ENCODE measurements at regions not wholly inside any gene's neighbourhood (a gene's known extent, or its start where the extent isn't known, plus 50 kb on each side); places are given as distances from the start of the nearest gene placed in this dataset.

DNA sequence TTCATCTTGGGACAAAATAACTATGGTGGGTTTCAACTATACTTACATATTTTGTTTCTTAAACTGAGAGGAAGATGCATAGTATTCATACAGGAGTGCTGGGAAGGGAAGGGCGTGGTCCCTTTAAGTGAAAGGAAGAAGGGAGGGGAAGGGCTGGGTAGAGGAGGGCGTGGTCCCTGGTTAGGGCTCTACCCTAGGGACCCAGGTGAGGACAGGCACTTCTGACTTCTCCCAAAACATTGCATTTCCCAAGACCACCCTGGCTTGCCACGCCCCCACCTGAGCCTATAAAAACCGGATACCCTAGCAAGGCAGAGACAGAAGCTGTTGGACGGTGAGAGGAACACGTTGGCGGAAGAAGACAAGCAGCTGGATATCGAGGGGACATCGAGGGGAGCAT lies 157.6 kb upstream of the PLXNA4 start:
- DNase-seq (ENCODE audit: low read depth), result no peak
- H3K4me3 ChIP-seq (ENCODE audit: low read depth, low read length), result no peak overlapping the region

DNA sequence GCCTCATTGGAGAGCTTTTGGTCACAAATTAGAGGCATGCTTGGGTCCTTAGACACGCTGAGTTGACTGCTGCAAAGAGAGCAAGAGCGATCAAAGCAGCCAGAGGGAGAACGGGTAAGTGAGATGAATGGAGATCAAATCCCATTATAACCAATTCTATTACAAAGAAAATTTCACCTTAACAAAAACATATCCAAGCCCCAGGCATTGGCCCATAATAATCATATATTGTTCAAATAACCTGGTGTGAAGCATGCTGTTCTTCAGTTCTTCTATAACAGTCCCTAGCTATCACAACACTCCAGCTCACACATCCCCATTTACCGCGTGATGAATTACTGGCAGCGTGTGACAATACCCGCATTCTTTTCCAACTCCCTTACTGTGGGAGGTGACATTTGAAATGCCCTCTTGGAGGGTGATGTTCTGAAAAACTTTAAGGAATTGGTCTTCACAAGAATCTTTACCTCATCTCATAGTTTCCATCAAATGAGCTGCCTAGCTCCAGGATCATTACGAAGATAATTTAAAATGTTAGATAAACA lies 156.1 kb upstream of the PLXNA4 start:
- no peak for DNase-seq (ENCODE audit: low read depth)
- no peak overlapping the region for H3K4me3 ChIP-seq (ENCODE audit: low read depth, low read length)

DNA sequence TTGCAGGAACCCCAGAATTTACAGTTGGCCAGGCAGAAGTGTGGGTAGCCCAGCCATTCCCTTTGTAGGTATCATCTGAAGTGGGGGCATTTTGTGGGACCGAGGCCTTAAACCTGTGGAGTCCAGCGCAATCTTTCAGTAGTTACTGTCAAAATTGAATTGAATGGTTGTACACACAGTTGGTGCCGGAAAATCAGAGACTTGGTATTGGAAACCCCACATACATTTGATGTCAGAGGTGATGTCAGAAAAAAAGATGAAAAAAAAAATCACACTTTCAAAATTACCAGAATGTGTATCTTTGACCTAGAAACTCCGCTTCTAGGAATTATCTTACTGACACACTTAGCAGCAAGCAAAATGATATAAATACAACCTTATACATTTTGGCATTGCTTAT lies 153.8 kb upstream of the PLXNA4 start:
- H3K4me3 ChIP-seq (ENCODE audit: low read depth, low read length), result no peak overlapping the region
- no peak for DNase-seq (ENCODE audit: low read depth)

DNA sequence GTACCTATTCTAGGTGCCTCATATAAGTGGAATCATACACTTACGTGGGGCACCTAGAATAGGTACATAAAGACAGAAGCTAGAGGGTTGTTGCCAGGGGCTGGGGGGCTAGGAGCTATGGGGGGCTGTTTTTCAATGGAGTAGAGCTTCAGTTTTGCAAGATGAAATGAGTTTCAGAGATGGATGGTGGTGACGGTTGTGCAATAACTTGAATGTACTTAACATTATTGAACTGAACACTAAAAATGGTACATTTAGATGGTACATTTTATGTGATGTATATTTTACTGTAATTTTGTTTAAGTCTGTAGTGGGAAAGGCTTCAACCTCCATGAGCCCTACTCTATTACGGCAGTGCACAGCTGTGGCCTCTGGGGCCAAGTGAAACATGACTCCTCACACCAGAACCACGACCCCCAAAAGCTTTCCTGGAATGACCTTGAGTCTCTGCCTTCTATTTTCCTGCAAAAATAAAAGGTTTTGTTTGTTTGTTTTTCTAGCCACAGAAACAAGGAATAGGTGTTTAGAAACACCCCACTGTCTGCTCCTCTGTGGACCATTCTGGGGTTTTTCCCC lies 147.3 kb upstream of the PLXNA4 start:
- no peak for DNase-seq (ENCODE audit: low read depth)
- H3K4me3 ChIP-seq (ENCODE audit: low read depth, low read length), result no peak overlapping the region

DNA sequence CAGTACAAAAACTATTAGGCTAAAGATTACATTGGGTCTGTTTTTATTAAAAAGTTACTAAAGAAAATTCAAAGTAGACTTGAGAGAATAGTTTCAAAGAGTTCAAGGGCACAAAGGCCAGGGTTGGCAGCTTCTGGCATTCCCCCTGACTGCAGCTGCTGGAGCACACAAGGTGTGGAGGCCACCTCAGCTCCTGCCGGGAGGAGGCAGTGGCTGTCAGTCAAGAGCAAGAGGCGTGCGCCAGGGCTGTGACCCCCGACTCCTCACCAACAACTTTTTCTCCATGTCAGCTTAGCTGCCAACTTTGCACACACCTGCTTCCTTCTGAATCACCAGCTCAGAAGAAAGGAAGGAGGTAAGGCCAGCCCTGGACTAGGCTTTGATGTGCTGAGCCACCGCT lies 144.6 kb upstream of the PLXNA4 start:
- H3K4me3 ChIP-seq (ENCODE audit: low read depth, low read length), result no peak overlapping the region
- no peak for DNase-seq (ENCODE audit: low read depth)

DNA sequence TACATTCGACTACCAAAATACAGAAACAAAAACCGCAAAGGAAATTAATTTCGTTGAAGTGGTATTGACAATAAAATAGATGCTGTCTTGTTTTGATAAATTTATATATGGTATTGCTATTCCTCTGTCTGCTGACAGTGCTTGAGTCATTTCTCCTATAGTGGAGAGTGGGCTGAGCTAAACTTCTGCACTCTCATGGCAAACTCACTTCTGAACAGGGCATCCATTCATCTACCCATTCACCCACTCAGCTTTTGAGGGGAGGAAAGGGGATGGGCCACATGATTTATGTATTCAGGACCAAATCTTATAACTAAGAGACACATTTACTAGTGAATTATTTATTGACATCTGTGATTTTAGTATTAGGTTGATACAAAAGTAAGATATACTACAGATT lies 137.6 kb upstream of the PLXNA4 start:
- H3K4me3 ChIP-seq (ENCODE audit: low read depth, low read length), result no peak overlapping the region

DNA sequence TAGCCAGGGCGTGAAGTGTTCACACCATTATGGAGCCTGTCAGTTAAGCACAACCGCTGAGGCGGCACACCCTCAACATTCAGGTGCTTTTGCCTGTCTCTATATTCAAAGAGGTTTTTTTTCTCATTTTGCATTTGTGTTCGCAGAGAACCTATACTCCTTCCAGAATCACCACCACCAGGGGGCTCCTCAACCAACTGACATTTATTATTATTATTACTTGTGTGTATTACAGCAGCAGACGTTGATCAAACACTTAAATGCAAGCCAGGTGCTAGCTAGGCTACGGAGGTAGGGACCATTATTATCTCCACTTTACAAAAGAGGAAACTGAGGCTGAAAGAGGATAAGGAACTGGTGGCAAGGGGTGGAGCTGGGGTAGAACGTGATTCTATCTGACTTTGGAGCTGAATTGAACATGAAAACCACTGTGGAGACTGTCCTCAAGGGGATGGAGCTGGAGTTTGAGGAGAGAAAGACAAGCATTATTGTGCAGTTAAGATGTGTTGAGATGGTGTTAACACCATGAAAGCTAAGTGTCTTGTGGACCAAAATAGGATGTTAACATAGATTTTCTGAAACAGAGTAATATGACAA lies 133.8 kb upstream of the PLXNA4 start:
- DNase-seq (ENCODE audit: low read depth), result peak; percentile 12

More for the DNA sequence above, 137.6 kb upstream of the PLXNA4 start:
- no peak for DNase-seq (ENCODE audit: low read depth)

DNA sequence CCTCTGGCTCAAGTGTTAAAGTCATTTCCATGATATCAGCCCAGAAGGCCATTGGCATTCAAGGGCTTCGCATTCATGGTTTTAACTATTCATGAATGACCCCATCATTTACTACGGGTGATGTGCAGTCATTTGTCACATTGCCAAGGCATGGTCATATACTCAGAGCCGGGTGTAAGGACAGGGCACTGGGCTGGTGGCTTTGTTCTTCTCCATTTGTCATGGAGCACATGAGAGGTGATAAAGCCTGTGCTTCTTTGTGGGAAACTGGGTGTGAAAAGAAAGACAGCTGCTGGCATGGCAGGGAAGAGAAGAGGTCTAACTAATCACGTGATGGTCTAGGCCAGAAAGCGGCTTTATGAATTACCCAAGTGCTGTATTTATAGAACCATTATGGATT lies 132.2 kb upstream of the PLXNA4 start:
- DNase-seq (ENCODE audit: low read depth), result no peak

More for the DNA sequence above, 133.8 kb upstream of the PLXNA4 start:
- H3K4me3 ChIP-seq (ENCODE audit: low read depth, low read length), result no peak overlapping the region

DNA sequence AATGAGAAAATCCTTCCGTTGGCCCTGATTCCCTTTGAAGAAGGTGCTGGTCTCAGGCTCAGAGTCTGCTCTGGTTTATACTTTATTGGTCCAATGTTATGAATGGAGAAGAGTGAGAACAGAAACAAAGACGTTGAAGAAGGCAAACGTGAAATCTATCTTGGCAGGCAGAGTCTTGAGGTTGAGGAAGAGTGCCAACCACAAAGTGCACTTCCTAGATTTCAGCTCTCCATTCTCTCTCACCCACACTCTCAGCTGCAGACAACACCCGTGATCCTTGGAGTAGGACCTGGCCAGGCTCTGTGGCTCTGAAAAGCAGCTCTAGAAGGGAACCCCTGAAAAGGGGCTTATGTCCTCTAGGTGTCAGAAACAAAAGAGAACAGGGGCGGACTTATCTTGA lies 128.9 kb upstream of the PLXNA4 start:
- DNase-seq (ENCODE audit: low read depth), result no peak
- no peak overlapping the region for H3K4me3 ChIP-seq (ENCODE audit: low read depth, low read length)

More for the DNA sequence above, 132.2 kb upstream of the PLXNA4 start:
- H3K4me3 ChIP-seq (ENCODE audit: low read depth, low read length), result no peak overlapping the region

DNA sequence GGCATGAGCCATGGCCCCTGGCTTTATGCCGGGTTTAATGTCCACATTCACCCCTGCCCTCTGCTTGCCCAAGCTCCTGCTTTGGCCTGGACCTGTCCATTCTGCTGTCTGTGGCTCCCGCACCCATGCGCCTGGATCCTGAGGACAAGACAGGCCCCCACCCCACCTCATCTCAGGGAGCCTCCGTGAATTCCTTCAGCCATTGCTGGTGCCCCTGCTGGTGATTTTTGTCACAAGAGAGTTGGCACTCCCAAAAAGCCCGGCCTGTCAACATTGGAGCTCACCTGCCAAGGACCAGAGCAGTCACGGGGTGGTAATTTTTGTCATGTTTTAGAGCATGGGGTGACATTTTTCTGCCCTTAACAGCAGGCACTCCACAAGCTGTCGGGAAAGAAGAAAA lies 127.5 kb upstream of the PLXNA4 start:
- H3K4me3 ChIP-seq (ENCODE audit: low read depth, low read length), result no peak overlapping the region

DNA sequence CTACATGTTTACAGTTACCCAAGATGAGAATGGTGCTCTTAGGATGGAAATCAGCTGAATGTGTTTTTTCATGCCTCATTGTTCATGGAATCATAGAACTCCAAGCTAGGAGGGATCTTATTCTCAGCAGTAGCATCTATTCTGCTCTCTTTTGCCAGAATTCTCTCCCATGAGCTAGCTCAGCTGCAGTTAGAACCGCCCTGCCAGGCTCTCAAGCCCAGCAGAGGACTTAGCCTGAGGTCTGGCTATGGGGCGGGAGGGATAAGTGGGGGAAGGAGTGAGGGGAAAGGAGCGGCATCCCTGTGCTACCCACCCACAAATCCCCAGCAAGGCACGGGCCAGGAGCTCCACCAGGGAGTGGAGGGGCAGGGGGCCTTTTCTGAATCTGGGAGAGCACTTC lies 120.7 kb upstream of the PLXNA4 start:
- no peak for DNase-seq (ENCODE audit: low read depth)
- no peak overlapping the region for H3K4me3 ChIP-seq (ENCODE audit: low read depth, low read length)

More for the DNA sequence above, 127.5 kb upstream of the PLXNA4 start:
- DNase-seq (ENCODE audit: low read depth), result no peak

DNA sequence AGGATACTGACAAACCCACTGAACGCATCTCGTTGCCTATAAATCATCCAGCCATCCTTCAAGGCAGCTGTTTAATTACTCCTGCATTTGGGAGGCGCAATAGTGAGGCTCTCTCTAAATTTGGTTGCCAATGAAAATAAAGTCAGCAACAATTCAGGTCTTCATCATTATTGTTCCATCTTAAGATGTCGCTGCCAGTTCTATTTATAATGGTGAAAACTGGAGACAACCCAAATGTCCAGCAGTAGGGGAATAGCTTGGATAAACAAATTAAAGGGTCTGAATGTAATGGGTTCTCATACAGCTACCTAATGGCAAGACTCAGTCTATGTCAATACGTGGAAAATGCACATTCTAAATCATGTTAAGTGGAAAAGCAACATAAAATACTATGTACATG lies 120.1 kb upstream of the PLXNA4 start:
- no peak for DNase-seq (ENCODE audit: low read depth)
- H3K4me3 ChIP-seq (ENCODE audit: low read depth, low read length), result no peak overlapping the region

DNA sequence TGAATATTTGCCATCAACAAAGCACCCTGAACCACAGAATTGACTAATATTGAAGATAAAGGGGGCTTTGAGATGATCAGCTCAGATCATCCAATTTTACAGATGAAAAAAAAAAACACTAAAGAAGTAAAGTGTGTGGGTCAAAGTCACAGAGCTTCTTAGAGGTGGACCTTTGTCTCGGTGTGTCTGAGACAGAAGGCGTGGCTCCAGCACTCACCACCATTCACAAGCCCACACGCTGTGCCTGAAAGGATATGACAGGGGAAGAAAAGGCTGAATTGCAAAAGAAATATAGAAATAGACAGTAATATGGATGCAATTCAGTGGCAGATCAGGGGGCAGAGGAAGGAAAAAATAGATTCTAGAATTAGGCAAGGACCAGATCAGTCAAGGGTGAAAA lies 114.9 kb upstream of the PLXNA4 start:
- no peak overlapping the region for H3K4me3 ChIP-seq (ENCODE audit: low read depth, low read length)
- DNase-seq (ENCODE audit: low read depth), result no peak

DNA sequence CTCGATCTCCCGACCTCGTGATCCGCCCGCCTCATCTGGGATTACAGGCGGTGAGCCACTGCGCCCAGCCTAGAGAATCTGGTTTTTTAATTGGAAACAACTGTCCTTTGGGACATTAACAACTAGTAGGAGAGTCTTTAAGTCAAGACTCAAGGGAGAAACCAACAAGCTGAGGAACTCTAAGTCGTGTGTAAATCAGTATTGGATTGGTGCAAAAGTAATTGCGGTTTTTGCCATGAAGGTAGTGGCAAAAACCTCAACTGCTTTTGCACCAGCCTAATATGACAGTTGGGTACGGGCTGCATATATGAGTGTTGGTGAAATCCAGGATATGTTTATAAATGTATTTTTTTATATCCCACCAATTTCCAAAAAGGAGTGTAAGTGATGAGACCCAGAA lies 113.9 kb upstream of the PLXNA4 start:
- no peak for DNase-seq (ENCODE audit: low read depth)
- no peak overlapping the region for H3K4me3 ChIP-seq (ENCODE audit: low read depth, low read length)

DNA sequence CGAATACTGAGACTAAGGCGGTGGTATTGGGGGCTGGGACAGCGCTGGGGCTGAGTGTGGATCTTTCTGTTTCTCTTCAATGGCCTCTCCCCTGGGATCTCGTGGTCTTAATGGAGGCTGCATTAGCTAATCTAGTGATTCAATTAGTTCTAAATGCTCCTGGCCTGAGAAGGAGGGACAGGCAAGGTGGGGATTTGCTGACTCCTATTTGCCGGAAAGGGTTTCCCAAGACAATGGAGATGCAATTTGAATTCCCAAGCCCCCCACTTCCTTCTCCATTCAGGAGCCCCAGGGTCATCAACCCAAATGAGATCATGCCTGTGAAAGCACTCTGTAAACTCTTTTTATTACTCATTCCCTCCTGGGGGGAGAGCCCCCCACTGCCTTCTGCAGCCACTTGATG lies 111.7 kb upstream of the PLXNA4 start:
- H3K4me3 ChIP-seq (ENCODE audit: low read depth, low read length), result no peak overlapping the region
- DNase-seq (ENCODE audit: low read depth), result no peak

DNA sequence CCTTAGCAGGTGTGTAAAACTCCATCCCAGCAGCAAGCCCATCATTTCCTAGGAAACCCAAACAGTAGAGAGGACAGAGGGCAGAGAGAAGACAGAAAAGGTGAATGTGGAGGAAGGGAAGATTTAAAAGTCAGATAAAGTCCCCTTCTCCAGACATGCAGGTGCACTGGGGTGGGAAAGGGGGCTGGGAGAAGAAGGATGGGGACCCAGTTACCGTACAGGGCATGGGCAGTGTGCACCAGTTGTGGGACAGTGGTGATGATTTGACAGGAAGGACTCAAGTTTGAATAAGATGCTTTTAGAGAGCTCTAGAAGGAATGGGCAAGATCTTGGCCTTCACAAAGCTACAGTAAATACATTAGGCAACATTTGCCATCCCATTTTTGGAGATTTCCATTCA lies 110.7 kb upstream of the PLXNA4 start:
- H3K4me3 ChIP-seq (ENCODE audit: low read depth, low read length), result no peak overlapping the region

DNA sequence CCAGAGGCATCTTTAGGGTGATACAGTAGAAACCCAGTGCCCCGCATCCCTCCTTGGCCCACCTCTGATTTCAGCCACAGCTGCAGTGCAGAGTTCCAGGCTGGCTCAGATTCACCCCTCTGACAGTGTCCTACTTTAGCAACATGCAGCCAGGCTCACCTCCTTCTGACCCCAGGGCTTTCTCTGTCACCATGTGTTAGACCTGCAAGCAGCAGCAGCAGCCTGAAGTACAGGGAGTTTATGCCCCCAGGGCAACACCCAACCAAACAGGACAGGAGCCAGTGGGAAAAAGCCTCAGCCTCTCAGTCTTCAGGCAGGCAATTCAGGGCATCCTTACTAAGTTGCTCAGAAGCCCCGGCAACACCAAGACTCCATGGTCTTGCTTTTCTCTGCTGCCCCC lies 109.0 kb upstream of the PLXNA4 start:
- DNase-seq (ENCODE audit: low read depth), result no peak

More for the DNA sequence above, 110.7 kb upstream of the PLXNA4 start:
- no peak for DNase-seq (ENCODE audit: low read depth)

DNA sequence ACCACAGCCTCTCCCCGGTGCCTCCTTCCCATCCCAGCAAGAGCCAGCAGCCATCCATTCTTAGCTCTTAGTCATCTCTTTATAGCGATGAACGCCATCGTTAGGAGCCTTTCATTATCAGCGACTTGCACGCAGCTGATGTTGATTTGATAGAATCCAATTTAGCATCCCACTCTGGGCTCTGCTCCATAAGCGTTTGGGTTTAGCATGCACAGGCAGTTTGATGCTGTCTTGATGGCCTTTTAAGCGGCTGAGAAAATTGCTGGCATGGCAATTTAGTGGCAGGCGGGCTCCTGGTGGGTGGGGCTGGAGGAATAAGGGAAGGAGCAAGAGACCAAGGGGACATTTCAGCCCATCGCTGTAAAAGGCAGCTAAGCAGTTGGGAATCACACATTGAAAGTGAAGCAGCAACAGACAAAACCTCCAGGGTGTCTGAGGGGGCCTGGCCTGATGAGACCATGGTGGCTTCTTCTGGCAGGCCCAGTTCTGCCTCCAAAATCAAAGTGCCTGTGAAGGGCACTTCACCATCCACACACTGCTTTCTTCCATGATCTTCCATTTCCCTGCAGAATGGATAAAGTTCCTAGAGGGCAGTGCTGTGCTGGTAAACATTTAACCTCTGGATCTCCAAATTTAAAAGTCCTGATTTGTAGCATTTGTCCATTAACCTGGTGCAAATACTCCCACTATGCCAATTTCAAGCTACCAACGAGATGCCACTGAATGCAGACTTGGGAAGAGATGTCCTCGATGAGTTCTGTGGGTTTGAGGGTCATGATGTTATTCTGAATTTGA lies 107.8 kb upstream of the PLXNA4 start:
- DNase-seq (ENCODE audit: low read depth), result no peak
- no peak overlapping the region for H3K4me3 ChIP-seq (ENCODE audit: low read depth, low read length)

More for the DNA sequence above, 109.0 kb upstream of the PLXNA4 start:
- H3K4me3 ChIP-seq (ENCODE audit: low read depth, low read length), result no peak overlapping the region

DNA sequence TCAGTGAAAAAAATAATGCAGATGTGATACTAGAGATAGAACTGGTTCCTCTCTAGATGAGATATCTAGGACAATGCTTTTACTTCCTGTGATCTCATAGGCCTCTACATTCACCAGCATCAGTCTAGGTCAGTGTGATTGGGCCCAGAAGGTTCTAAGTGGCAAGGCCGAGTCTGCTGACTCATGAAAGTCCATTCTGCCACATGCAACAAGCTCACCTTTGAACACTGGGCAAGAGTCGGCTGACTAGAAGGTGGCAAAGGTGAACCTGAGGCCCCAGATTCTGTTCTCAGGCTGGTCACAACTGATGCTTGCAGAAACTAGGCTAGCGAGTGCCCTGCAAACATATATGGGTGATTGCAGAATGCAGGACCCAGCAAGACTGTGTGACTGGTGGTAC lies 105.7 kb upstream of the PLXNA4 start:
- no peak overlapping the region for H3K4me3 ChIP-seq (ENCODE audit: low read depth, low read length)
- DNase-seq (ENCODE audit: low read depth), result no peak

DNA sequence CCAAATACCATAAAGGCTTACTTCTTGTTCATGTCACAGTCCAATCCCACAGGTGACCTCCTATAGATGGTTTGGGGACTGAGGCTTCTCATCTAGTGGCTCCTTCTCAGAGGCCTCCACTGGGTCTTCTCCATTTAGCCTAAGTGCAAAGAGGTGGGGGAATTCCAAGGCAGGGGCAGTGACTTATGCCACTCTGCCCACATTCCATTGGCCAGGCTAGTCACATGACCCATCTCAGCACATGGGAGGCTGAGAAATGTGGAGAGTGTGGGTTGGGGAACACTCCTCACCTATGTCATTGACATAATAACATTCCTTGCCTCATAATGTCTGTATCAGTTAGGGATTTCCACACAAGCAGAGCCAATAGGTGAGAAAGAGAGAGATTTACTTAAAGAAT lies 104.3 kb upstream of the PLXNA4 start:
- no peak overlapping the region for H3K4me3 ChIP-seq (ENCODE audit: low read depth, low read length)
- DNase-seq (ENCODE audit: low read depth), result no peak

DNA sequence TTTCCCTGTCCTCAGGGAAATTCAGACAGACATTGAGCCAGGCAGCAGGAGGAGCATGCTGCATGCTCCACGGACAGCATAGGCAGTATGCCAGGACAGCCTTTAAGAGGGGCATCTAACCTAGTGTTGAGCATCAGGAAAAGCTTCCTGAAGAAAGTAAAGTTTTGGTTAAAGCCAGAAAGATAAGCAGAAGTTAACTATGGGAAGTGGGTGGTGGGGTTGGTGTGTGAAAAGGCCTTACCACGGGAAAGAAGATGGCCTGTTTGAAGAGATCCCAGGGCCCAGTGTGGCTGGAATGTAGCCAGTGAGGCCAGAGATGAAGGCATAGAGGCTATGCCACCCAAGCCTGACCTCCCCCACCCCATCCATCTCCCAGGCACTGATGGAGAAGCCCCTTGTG lies 102.4 kb upstream of the PLXNA4 start:
- H3K4me3 ChIP-seq (ENCODE audit: low read depth, low read length), result no peak overlapping the region
- DNase-seq (ENCODE audit: low read depth), result no peak

Data from skeletal muscle cell (primary cell).